SH-SY5Y (cell line): ENCODE measurements at regions not wholly inside any gene's neighbourhood (a gene's known extent, or its start where the extent isn't known, plus 50 kb on each side); places are given as distances from the start of the nearest gene placed in this dataset.

Experiments used
- GATA2 ChIP-seq: IDR thresholded peaks from 2 replicates; pipeline ENCODE4 v1.6.1; 2011; ENCODE audit warnings: mild to moderate bottlenecking, low read depth, low read length
- GATA3 ChIP-seq: IDR thresholded peaks from 2 replicates; pipeline ENCODE4 v1.6.1; 2011; ENCODE audit warnings: low read depth, mild to moderate bottlenecking, low read length, moderate library complexity

DNA sequence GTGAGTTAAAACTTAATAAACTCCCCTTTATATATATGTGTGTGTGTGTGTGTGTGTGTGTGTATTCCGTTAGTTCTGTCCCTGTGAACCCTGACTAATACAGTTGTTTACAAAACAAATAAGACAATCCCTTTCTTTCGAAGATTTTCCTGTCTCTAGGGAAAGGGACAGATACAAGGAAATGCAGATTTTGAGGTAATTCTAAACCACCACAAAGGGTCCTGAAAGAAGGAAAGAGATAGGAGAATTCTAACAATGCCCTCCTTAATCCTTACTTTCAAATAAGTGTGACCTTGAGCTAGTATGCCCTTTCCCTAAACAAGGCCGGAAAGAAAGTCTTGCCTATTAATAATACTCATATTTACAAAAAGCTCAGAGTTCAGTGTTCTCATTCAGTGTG lies 164.8 kb upstream of the COL11A1 start:
- TF ChIP-seq GATA3 (no peak), GATA2 (no peak)
